NT2/D1 (cell line): ENCODE measurements at regions not wholly inside any gene's neighbourhood (a gene's known extent, or its start where the extent isn't known, plus 50 kb on each side); places are given as distances from the start of the nearest gene placed in this dataset.
"Not testable (repeated sequence)": the region's sequence is repeated elsewhere in the genome, so short reads cannot be mapped to it uniquely, and the experiment has no call there.

Experiments
- DNase-seq: peaks from one replicate; pipeline ENCODE4 v3.0.0-alpha.2; 2011; ENCODE audit warnings: low read depth, low spot score
- H3K27me3 ChIP-seq: 2 replicates; pipeline ENCODE4 v1.6.0; 2011; ENCODE audit warnings: mild to moderate bottlenecking; ENCODE audit not compliant: insufficient read length, insufficient read depth
- H3K36me3 ChIP-seq: 2 replicates; pipeline ENCODE4 v1.6.1; 2011; ENCODE audit warnings: mild to moderate bottlenecking, low read length, mixed read lengths; ENCODE audit not compliant: insufficient read depth, insufficient read length
- H3K4me1 ChIP-seq: 2 replicates; pipeline ENCODE4 v1.5.1; 2011; ENCODE audit not compliant: insufficient read depth, insufficient read length
- H3K4me3 ChIP-seq: 2 replicates; pipeline ENCODE4 v1.5.1; 2011; ENCODE audit warnings: low read depth; ENCODE audit not compliant: insufficient read length
- H3K9ac ChIP-seq: 2 replicates; pipeline ENCODE4 v1.6.0; 2011; ENCODE audit warnings: low read depth; ENCODE audit not compliant: insufficient read length
- H3K9me3 ChIP-seq: 2 replicates; pipeline ENCODE4 v1.5.1; 2011; ENCODE audit warnings: mild to moderate bottlenecking, low read length; ENCODE audit not compliant: insufficient read depth
- SUZ12 ChIP-seq: IDR thresholded peaks from 2 replicates; pipeline ENCODE4 v1.6.1; 2011; ENCODE audit not compliant: insufficient read length, insufficient read depth; ENCODE audit errors: extremely low read depth
- YY1 ChIP-seq: IDR thresholded peaks from 2 replicates; pipeline ENCODE4 v1.6.1; 2011; ENCODE audit not compliant: insufficient read length, insufficient read depth
- ZNF274 ChIP-seq: IDR thresholded peaks from 2 replicates; pipeline ENCODE4 v1.6.1; 2011; ENCODE audit warnings: mild to moderate bottlenecking, low read depth, low read length

DNA sequence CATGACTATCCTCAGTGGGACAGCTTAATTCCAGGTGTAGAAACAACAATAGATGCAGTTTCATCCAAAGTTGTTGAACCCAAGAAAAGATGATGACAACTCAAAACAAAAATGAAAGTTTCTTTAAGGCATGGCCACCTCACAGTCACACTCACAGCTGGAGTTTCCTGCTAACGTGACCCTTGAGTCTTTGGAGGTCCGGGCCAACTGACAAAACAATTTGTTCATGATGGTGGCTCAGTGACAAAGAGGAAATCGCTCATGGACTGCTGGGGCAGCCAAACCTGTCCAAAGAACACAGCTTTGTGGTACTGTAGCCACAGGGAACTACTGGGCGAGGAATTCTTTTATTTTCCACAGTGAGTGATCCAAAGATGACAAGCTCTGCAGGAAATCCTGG, 96.0 kb upstream of the JCAD start:
- Histone ChIP-seq H3K4me1 (no peaks in the 10 kb centered on the region), H3K36me3 (no peaks in the 10 kb centered on the region), H3K4me3 (no peak overlapping the region), H3K9ac (no peak overlapping the region), H3K27me3 (no peaks in the 10 kb centered on the region), H3K9me3 (peaks cover 12% of the 10 kb centered on the region; the same call in 1 of the 2 replicates)
- TF ChIP-seq YY1: no peak
- no peak for TF ChIP-seq SUZ12
- no peak for TF ChIP-seq ZNF274
- no peak for DNase-seq

DNA sequence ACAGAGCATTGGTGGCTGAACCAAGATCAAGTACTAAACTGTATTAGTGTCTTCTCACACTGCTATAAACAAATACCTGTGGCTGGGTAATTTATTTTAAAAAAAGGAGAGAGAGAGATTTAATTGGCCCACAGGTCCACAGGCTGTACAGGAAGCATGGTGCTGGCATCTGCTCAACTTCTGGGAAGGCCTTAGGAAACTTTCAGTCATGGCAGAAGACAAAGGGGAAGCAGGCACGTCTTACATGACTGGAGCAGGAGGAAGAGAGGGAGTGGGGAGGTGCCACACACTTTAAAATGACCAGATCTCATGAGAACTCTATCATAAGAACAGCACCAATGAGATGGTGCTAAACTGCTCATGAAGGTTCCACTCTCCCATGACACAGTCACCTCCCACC, 95.2 kb upstream of the JCAD start:
- H3K4me1 ChIP-seq: no peaks in the 10 kb centered on the region
- H3K36me3 ChIP-seq: no peaks in the 10 kb centered on the region
- H3K9ac ChIP-seq: no peak overlapping the region
- TF ChIP-seq YY1: no peak
- TF ChIP-seq ZNF274: no peak
- TF ChIP-seq SUZ12: no peak
- H3K27me3 ChIP-seq: no peaks in the 10 kb centered on the region
- no peak overlapping the region for H3K4me3 ChIP-seq
- DNase-seq: no peak
- H3K9me3 ChIP-seq: peaks cover 12% of the 10 kb centered on the region; the same call in 1 of the 2 replicates

DNA sequence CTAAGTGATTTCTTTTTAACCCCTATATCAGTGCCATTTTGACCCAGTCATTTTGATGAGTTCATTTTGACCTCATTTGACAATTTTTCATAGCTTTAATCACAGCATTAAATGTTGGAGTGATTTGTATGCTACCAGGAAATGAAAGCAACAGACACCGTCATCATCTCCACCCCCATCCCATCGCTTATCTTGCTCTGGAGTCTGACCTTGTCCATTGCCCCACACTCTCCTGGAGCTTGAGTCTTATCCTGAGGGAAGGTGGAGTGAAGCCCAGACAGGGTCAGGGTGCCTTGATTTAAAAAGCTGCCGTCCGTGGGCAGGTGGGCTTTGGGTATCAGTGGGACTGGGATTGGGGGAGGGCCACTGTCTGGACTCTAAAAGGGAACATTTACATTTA, 94.7 kb upstream of the JCAD start:
- H3K4me3 ChIP-seq: no peak overlapping the region
- no peak overlapping the region for H3K9ac ChIP-seq
- no peaks in the 10 kb centered on the region for H3K27me3 ChIP-seq
- H3K36me3 ChIP-seq: no peaks in the 10 kb centered on the region
- TF ChIP-seq ZNF274: no peak
- no peak for TF ChIP-seq SUZ12
- no peak for TF ChIP-seq YY1
- no peak for DNase-seq
- H3K9me3 ChIP-seq: peaks cover 12% of the 10 kb centered on the region; the same call in 1 of the 2 replicates
- no peaks in the 10 kb centered on the region for H3K4me1 ChIP-seq

DNA sequence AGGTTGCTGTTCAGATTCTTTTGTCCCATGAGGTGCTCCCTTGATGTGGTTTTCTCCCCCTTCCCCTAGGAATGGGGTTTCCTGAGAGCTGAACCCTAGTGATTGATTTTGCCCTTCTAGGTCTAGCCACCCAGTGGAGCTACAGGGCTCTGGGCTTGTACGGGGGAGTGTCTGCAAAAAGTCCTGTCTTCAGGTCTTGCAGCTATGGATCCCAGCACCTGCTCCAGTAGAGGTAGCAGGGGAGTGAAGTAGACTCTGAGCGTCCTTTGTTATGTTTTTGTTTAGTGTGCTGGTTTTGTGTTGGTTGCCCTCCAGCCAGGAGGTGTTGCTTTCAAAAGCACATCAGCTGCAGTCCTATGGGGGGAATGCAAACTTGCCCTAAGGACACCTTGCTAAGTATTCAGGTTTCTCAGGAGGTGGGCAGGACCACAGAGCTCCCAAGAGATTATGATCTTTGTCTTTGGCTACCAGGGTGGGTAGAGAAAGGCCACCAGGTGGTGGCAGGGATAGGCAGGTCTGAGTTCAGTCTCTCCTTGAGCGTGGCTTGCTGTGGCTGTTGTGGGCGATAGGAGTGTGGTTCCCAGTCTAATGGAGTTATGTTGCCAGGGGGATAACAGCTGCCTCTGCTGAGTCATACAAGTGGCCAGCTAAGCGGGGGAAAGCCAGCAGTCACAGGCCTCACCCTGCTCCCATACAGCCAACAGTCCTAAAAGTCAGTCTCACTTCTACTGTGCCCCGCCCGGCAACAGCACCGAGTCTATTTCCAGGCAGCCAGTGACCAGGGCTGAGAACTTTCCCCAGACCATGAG, 92.4 kb upstream of the JCAD start:
- Histone ChIP-seq H3K36me3 (no peaks in the 10 kb centered on the region), H3K4me3 (no peak overlapping the region), H3K27me3 (no peaks in the 10 kb centered on the region), H3K9me3 (peaks cover 12% of the 10 kb centered on the region; the same call in 1 of the 2 replicates), H3K4me1 (no peaks in the 10 kb centered on the region), H3K9ac (peak overlapping the region; percentile 36)
- TF ChIP-seq YY1 (peak; percentile 12), SUZ12 (no peak)
- peak; percentile 30 for DNase-seq

DNA sequence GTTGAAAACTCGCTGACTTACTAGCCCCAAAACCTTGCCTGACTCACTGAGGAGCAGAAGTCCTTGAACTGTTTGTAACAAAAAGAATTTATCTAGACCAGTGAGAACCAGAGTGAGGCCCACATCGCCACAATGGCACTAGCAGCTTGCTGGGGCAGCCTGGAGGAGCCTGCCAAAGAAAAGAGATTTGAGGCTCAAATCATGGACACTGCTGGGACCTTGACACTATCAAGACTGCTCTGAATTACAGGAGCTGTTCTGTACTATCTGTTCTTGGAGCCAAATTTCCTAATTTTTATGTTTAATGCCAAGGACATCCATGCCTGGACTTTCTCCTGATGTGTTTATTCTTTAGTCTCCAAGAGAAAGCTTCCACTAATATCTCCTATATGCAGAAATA, 82.0 kb upstream of the JCAD start:
- no peak for TF ChIP-seq ZNF274
- TF ChIP-seq SUZ12: no peak
- no peak for TF ChIP-seq YY1
- DNase-seq: no peak
- Histone ChIP-seq H3K9me3 (no peaks in the 10 kb centered on the region), H3K36me3 (no peaks in the 10 kb centered on the region), H3K9ac (no peak overlapping the region), H3K27me3 (no peaks in the 10 kb centered on the region), H3K4me3 (no peak overlapping the region), H3K4me1 (no peaks in the 10 kb centered on the region)

DNA sequence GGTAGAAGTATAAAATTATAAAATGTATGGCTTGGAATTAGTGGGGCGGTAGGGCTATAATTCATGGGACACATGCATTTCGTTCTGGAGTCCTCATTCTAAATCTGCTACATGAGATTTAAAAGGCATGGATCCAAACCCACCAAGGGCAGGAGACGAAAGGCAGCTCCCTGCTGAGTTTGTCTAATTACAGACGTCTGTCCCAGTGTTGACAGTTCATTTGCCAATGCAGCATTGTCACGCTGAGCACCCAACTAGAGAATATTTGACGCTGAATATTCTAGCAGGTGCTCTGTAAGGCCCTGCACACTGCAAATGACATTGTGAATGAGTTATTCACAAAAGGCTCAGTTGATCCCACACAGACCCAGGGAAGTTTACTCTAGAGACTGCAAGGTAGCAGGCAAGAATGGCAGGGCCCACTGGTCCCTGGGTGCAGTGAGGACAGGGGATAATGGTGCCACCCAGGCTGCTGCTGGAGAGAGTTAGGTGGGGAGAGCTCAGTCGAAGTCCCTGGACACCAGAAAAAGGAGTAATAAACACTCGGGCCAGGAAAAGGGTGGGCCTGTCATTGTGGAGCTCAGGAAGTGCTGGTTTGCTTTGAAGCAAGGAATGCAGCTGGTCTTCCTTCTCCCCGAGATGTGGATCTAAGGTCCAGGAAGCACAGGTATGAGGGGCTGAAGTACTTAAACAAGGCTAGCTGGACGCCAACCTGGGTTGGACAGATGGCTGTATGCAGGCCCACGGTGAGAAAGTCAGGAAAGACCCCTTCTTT, 75.0 kb upstream of the JCAD start:
- Histone ChIP-seq H3K4me3 (no peak overlapping the region), H3K27me3 (no peaks in the 10 kb centered on the region), H3K36me3 (no peaks in the 10 kb centered on the region), H3K9ac (no peak overlapping the region), H3K9me3 (no peaks in the 10 kb centered on the region), H3K4me1 (peaks cover 4% of the 10 kb centered on the region)
- TF ChIP-seq YY1 (no peak), SUZ12 (no peak), ZNF274 (no peak)
- DNase-seq: no peak

DNA sequence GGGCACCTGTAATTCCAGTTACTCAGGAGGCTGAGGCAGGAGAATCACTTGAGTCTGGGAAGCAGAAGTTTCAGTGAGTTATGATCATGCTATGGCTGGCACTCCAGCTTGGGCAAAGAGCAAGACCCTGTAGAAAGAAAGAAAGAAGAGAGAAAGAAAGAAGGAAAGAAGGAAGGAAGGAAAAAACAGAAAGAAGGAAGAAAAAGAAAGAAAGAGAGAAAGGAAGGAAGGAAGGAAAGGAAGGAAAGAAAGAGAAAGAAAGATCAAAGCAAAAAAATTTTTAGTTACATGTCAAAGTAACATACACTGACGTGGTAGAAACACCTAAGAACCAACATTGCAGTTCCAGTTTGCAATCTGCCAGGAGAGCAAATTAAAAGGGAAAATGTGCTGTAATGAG, 73.8 kb upstream of the JCAD start:
- peaks cover 4% of the 10 kb centered on the region for H3K4me1 ChIP-seq

DNA sequence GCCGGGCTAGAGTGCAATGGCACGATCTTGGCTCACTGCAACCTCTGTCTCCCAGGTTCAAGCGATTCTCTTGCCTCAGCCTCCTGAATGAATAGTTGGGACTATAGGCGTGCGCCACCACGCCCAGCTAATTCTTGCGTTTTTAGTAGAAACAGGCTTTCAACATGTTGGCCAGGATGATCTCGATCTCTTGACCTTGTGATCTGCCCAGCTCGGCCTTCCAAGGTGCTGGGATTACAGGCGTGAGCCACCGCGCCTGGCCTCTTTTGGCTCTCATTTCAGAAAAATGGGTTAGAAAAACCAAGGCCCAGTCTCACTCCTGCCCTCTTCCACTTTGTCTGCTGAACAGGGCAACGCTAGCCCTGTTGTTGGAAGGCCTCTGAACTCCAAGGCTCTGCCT, 72.0 kb upstream of the JCAD start:
- H3K9ac ChIP-seq, H3K4me1 ChIP-seq, H3K4me3 ChIP-seq, H3K27me3 ChIP-seq, DNase-seq, H3K36me3 ChIP-seq, H3K9me3 ChIP-seq: not testable (repeated sequence)

More for the DNA sequence above, 73.8 kb upstream of the JCAD start:
- H3K36me3 ChIP-seq: no peaks in the 10 kb centered on the region
- no peaks in the 10 kb centered on the region for H3K27me3 ChIP-seq
- no peak for DNase-seq
- H3K9ac ChIP-seq: no peak overlapping the region
- no peaks in the 10 kb centered on the region for H3K9me3 ChIP-seq
- no peak overlapping the region for H3K4me3 ChIP-seq
- TF ChIP-seq SUZ12: no peak
- no peak for TF ChIP-seq YY1

DNA sequence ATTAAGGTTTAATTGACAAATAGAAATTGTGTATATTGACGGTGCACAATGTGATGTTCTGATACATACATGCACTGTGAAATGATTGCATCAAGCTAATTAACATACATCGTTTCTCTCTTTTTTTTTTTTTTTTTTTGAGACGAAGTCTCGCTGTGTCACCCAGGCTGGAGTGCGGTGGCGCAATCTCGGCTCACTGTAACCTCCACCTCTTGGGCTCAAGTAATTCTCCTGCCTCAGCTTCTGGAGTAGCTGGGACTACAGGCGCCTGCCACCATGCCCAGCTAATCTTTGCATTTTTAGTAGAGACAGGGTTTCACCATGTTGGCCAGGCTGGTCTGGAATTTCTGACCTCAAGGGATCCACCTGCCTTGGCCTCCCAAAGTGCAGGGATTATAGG, 69.9 kb upstream of the JCAD start:
- H3K4me3 ChIP-seq, DNase-seq, H3K9me3 ChIP-seq, H3K4me1 ChIP-seq, H3K36me3 ChIP-seq, H3K9ac ChIP-seq, H3K27me3 ChIP-seq: not testable (repeated sequence)
